Prostate gland (tissue), 2 donors: ENCODE measurements at regions not wholly inside any gene's neighbourhood (a gene's known extent, or its start where the extent isn't known, plus 50 kb on each side); places are given as distances from the start of the nearest gene placed in this dataset.

Experiments
- DNase-seq: peaks from one replicate; pipeline ENCODE4 v3.0.0-alpha.2; 2019; ENCODE audit warnings: low spot score
- H3K27ac ChIP-seq, 2 donors: fragments of 200-600 bp; sonication (generic); 2 replicates each; pipeline ENCODE4 v1.5.1; 2017 to 2019
- H3K27me3 ChIP-seq: fragments of 200-600 bp; sonication (generic); replicated peaks from 2 replicates; pipeline ENCODE4 v1.5.1; 2019; ENCODE audit not compliant: insufficient read depth
- H3K36me3 ChIP-seq, 2 donors: fragments of 200-600 bp; sonication (generic); 1 replicate in 1 of 2; 2 replicates in 1 of 2; pipeline versions ENCODE4 v1.5.1 to v1.8.1; 2017 to 2019
- H3K4me1 ChIP-seq: fragments of 200-600 bp; sonication (generic); replicated peaks from 2 replicates; pipeline ENCODE4 v1.5.1; 2019
- H3K4me3 ChIP-seq, 2 donors: fragments of 200-600 bp; sonication (generic); 2 replicates each; pipeline ENCODE4 v1.5.1; 2017 to 2019
- H3K9me3 ChIP-seq: fragments of 200-600 bp; sonication (generic); 2 replicates; pipeline ENCODE4 v1.5.1; 2017
- POLR2A ChIP-seq: fragments of 450-650 bp; IDR thresholded peaks from one replicate; pipeline ENCODE4 v1.6.1; 2016; ENCODE audit warnings: antibody characterized with exemption, mild to moderate bottlenecking
- POLR2AphosphoS5 ChIP-seq: sonication (generic); formaldehyde crosslinking; IDR thresholded peaks from one replicate; pipeline ENCODE4 v1.6.1; 2017; ENCODE audit warnings: antibody characterized with exemption
- WGBS: methylation state at CpG from one replicate; pipeline ENCODE4 v1.1.5; 2018; 5-methylcytosine and 5-hydroxymethylcytosine counted together
- intact Hi-C: fragments of 100-400 bp; cut with DNase I; formaldehyde crosslinking; loops from one replicate; pipeline ENCODE4 v1.14.2; 2022
- TF ChIP-seq, protein P1 (sequence below), 4 experiments: fragments of 200-600 bp in 2 of 4; fragments of 450-650 bp in 2 of 4; sonication (generic) in 2 of 4; IDR thresholded peaks; 1 replicate in 3 of 4; 2 replicates in 1 of 4; pipeline ENCODE4 v1.5.1; 2016 to 2019; ENCODE audit warnings: antibody characterized with exemption in 4 of 4, mild to moderate bottlenecking in 2 of 4, moderate library complexity in 2 of 4

DNA sequence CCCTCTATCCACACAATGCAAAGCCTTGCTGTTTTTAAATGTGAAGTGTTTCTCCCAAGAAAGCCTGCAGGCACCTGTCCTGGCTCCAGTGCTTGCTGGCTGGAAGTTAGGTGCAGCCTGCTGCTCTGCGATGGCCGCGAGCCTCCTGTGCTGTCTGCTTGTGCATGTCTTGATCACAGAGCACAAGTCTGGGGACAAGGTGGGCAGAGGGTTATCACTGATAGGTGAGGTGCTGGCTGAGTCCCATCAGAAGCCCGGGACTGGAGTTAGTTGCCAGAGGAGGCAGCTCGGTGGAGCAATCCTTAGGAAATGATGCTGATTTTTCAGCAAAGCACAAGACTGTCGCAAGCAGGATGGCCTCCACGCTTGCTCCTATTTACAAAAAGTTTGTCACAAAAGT lies 137.8 kb upstream of the AJAP1 start:
- DNase-seq, result no peak
- Histone ChIP-seq H3K9me3 (no peaks in the 10 kb centered on the region), H3K4me3 (no peak overlapping the region), H3K36me3 (no peaks in the 10 kb centered on the region), H3K4me1 (no peaks in the 10 kb centered on the region), H3K27me3 (no peaks in the 10 kb centered on the region), H3K27ac (no peak overlapping the region)
- WGBS, result 68% methylated on average over 7 of the region's 7 CpGs
- intact Hi-C loops, result no loop called here
- TF ChIP-seq POLR2AphosphoS5, result no peak

- WGBS, result 86% methylated on average over 19 of the region's 19 CpGs
- Histone ChIP-seq H3K9me3 (no peaks in the 10 kb centered on the region), H3K36me3 (no peaks in the 10 kb centered on the region), H3K27me3 (no peaks in the 10 kb centered on the region), H3K4me1 (no peaks in the 10 kb centered on the region), H3K4me3 (no peak overlapping the region), H3K27ac (no peak overlapping the region)
- no peak for DNase-seq
- intact Hi-C loops, result no loop called here
- TF ChIP-seq POLR2A (no peak), POLR2AphosphoS5 (no peak)
- TF ChIP-seq, protein P1, sequence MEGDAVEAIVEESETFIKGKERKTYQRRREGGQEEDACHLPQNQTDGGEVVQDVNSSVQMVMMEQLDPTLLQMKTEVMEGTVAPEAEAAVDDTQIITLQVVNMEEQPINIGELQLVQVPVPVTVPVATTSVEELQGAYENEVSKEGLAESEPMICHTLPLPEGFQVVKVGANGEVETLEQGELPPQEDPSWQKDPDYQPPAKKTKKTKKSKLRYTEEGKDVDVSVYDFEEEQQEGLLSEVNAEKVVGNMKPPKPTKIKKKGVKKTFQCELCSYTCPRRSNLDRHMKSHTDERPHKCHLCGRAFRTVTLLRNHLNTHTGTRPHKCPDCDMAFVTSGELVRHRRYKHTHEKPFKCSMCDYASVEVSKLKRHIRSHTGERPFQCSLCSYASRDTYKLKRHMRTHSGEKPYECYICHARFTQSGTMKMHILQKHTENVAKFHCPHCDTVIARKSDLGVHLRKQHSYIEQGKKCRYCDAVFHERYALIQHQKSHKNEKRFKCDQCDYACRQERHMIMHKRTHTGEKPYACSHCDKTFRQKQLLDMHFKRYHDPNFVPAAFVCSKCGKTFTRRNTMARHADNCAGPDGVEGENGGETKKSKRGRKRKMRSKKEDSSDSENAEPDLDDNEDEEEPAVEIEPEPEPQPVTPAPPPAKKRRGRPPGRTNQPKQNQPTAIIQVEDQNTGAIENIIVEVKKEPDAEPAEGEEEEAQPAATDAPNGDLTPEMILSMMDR (IDR thresholded peaks at IDR 0.05), result no peak
These were observed 137.0 kb upstream of the AJAP1 start for GRCh38 chr1:4517186-4517954.

GRCh38 chr1:4518621-4519020 lies 135.8 kb upstream of the AJAP1 start:
- no peak for DNase-seq
- TF ChIP-seq, protein P1 (IDR thresholded peaks at IDR 0.05), result no peak
- TF ChIP-seq POLR2A (no peak), POLR2AphosphoS5 (no peak)
- no peaks in the 10 kb centered on the region for H3K9me3 ChIP-seq
- no peaks in the 10 kb centered on the region for H3K4me1 ChIP-seq
- intact Hi-C loops, result no loop called here
- no peak overlapping the region for H3K27ac ChIP-seq
- WGBS, result 90% methylated on average over 7 of the region's 7 CpGs
- no peak overlapping the region for H3K4me3 ChIP-seq
- no peaks in the 10 kb centered on the region for H3K27me3 ChIP-seq
- no peaks in the 10 kb centered on the region for H3K36me3 ChIP-seq

DNA sequence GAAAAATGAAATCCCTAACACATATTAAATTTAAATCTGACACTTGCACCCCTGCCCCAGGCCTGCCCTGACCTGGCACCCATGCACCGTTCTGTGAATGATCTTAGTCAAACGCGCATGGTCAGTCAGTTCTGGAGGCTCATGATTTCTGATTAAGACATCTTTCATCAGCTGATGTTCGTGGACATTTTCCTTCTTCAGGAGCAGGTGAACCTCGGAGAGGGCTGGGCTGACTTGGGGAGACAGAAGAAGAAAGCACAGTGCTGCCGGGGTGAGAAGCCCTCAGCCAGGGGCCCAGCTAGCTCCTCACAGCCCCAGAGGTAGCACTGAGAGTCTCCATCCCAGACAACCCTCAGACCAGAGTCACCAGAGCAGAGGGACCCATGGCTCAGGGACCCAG lies 134.5 kb upstream of the AJAP1 start:
- Histone ChIP-seq H3K27ac (no peak overlapping the region), H3K27me3 (no peaks in the 10 kb centered on the region), H3K9me3 (no peaks in the 10 kb centered on the region), H3K36me3 (no peaks in the 10 kb centered on the region), H3K4me3 (no peak overlapping the region), H3K4me1 (no peaks in the 10 kb centered on the region)
- DNase-seq, result no peak
- intact Hi-C loops, result no loop called here
- TF ChIP-seq POLR2AphosphoS5 (no peak), POLR2A (no peak)
- TF ChIP-seq, protein P1 (IDR thresholded peaks at IDR 0.05), result no peak
- 89% methylated on average over 6 of the region's 6 CpGs for WGBS

- H3K27me3 ChIP-seq, result no peaks in the 10 kb centered on the region
- H3K27ac ChIP-seq, result no peak overlapping the region
- no peaks in the 10 kb centered on the region for H3K9me3 ChIP-seq
- H3K4me3 ChIP-seq, result no peak overlapping the region
- DNase-seq, result no peak
- H3K4me1 ChIP-seq, result no peaks in the 10 kb centered on the region
- TF ChIP-seq, protein P1 (IDR thresholded peaks at IDR 0.05), result no peak
- TF ChIP-seq POLR2AphosphoS5 (no peak), POLR2A (no peak)
- intact Hi-C loops, result no loop called here
- H3K36me3 ChIP-seq, result no peaks in the 10 kb centered on the region
- WGBS, result 81% methylated on average over 4 of the region's 4 CpGs
These were observed 130.9 kb upstream of the AJAP1 start for GRCh38 chr1:4523551-4523950.
